Jurkat, Clone E6-1 (cell line): ENCODE measurements at regions not wholly inside any gene's neighbourhood (a gene's known extent, or its start where the extent isn't known, plus 50 kb on each side); places are given as distances from the start of the nearest gene placed in this dataset.
A peak's percentile ranks its signal among the peaks of the same experiment; 100 is the strongest.

Experiments used
- DNase-seq: peaks from one replicate; pipeline ENCODE4 v3.0.0-alpha.2; 2011; ENCODE audit warnings: low read depth, low spot score
- H3K4me3 ChIP-seq: 2 replicates; pipeline ENCODE4 v1.5.1; 2011; ENCODE audit warnings: mild to moderate bottlenecking, low read length, control low read depth, moderate library complexity

GRCh38 chr16:51313198-51313597 is 162.1 kb upstream of the SALL1 start:
- DNase-seq, result no peak

GRCh38 chr16:51312363-51313150 is 161.5 kb upstream of the SALL1 start:
- no peak for DNase-seq
- no peak overlapping the region for H3K4me3 ChIP-seq

More at GRCh38 chr16:51313198-51313597, 162.1 kb upstream of the SALL1 start:
- H3K4me3 ChIP-seq, result no peak overlapping the region

GRCh38 chr16:51310159-51310558 is 159.1 kb upstream of the SALL1 start:
- DNase-seq, result no peak
- H3K4me3 ChIP-seq, result no peak overlapping the region

- H3K4me3 ChIP-seq, result no peak overlapping the region
- no peak for DNase-seq
These were observed 156.0 kb upstream of the SALL1 start for GRCh38 chr16:51306886-51307595.

GRCh38 chr16:51306116-51306515 is 155.0 kb upstream of the SALL1 start:
- H3K4me3 ChIP-seq, result no peak overlapping the region
- no peak for DNase-seq

- H3K4me3 ChIP-seq, result no peak overlapping the region
- no peak for DNase-seq
These were observed 154.3 kb upstream of the SALL1 start for GRCh38 chr16:51305337-51305736.

- DNase-seq, result no peak
- no peak overlapping the region for H3K4me3 ChIP-seq
These were observed 151.0 kb upstream of the SALL1 start for GRCh38 chr16:51302042-51302441.

- H3K4me3 ChIP-seq, result no peak overlapping the region
- no peak for DNase-seq
These were observed 147.7 kb upstream of the SALL1 start for GRCh38 chr16:51298800-51299199.

- H3K4me3 ChIP-seq, result no peak overlapping the region
- DNase-seq, result no peak
These were observed 139.6 kb upstream of the SALL1 start for GRCh38 chr16:51290442-51291285.

- no peak overlapping the region for H3K4me3 ChIP-seq
- DNase-seq, result no peak
These were observed 138.3 kb upstream of the SALL1 start for GRCh38 chr16:51289336-51289735.

- DNase-seq, result no peak
- no peak overlapping the region for H3K4me3 ChIP-seq
These were observed 136.2 kb upstream of the SALL1 start for GRCh38 chr16:51287121-51287755.

GRCh38 chr16:51286272-51286671 is 135.2 kb upstream of the SALL1 start:
- H3K4me3 ChIP-seq, result no peak overlapping the region
- no peak for DNase-seq

- DNase-seq, result no peak
- no peak overlapping the region for H3K4me3 ChIP-seq
These were observed 125.3 kb upstream of the SALL1 start for GRCh38 chr16:51276336-51276735.

- no peak overlapping the region for H3K4me3 ChIP-seq
- no peak for DNase-seq
These were observed 121.3 kb upstream of the SALL1 start for GRCh38 chr16:51272420-51272819.

- H3K4me3 ChIP-seq, result no peak overlapping the region
- peak; percentile 12 for DNase-seq
These were observed 120.2 kb upstream of the SALL1 start for GRCh38 chr16:51271156-51271701.

GRCh38 chr16:51268237-51268636 is 117.2 kb upstream of the SALL1 start:
- DNase-seq, result no peak
- H3K4me3 ChIP-seq, result no peak overlapping the region

GRCh38 chr16:51267681-51268080 is 116.6 kb upstream of the SALL1 start:
- no peak overlapping the region for H3K4me3 ChIP-seq
- no peak for DNase-seq

- DNase-seq, result no peak
- H3K4me3 ChIP-seq, result no peak overlapping the region
These were observed 111.4 kb upstream of the SALL1 start for GRCh38 chr16:51262428-51262827.

- no peak for DNase-seq
- no peak overlapping the region for H3K4me3 ChIP-seq
These were observed 110.8 kb upstream of the SALL1 start for GRCh38 chr16:51261919-51262318.
